ENCODE measurements at regions not wholly inside any gene's neighbourhood (a gene's known extent, or its start where the extent isn't known, plus 50 kb on each side); places are given as distances from the start of the nearest gene placed in this dataset.

DNA sequence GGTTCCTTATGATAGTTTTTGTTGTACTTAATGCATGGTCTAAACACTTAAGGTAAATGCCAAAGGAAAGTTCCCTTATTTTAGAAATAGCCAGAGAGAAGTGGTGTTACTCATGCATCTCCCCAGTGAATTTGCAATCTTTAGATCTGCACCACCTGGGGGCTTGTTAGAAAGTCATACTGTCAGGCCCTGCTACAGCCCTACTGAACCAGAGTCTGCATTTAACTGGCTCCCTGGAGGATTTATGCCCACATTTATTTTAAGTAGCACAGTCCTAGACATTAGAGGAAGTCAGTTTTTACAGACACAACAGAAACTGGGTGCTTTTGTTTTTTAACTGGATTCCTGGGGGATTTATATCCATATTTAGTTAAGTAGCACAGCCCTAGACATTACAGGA, 89.6 kb downstream of the VCY1B start:
- TF ChIP-seq CTCF (IDR thresholded peaks at IDR 0.05) (no peak), POLR2A (IDR thresholded peaks at IDR 0.05) (no peak), POLR2AphosphoS5 (IDR thresholded peaks at IDR 0.05) (no peak)

All from breast epithelium (tissue), 3 donors.